ENCODE measurements at regions not wholly inside any gene's neighbourhood (a gene's known extent, or its start where the extent isn't known, plus 50 kb on each side); places are given as distances from the start of the nearest gene placed in this dataset.

GRCh38 chr3:5055357-5056110, 66.6 kb upstream of the ARL8B start:
- TF ChIP-seq, protein P1, sequence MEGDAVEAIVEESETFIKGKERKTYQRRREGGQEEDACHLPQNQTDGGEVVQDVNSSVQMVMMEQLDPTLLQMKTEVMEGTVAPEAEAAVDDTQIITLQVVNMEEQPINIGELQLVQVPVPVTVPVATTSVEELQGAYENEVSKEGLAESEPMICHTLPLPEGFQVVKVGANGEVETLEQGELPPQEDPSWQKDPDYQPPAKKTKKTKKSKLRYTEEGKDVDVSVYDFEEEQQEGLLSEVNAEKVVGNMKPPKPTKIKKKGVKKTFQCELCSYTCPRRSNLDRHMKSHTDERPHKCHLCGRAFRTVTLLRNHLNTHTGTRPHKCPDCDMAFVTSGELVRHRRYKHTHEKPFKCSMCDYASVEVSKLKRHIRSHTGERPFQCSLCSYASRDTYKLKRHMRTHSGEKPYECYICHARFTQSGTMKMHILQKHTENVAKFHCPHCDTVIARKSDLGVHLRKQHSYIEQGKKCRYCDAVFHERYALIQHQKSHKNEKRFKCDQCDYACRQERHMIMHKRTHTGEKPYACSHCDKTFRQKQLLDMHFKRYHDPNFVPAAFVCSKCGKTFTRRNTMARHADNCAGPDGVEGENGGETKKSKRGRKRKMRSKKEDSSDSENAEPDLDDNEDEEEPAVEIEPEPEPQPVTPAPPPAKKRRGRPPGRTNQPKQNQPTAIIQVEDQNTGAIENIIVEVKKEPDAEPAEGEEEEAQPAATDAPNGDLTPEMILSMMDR (IDR thresholded peaks at IDR 0.05), result no peak
- no peak for TF ChIP-seq POLR2A (IDR thresholded peaks at IDR 0.05)

Data from lower leg skin (tissue), 3 donors.